ENCODE measurements at regions not wholly inside any gene's neighbourhood (a gene's known extent, or its start where the extent isn't known, plus 50 kb on each side); places are given as distances from the start of the nearest gene placed in this dataset.
"Not testable (repeated sequence)": the region's sequence is repeated elsewhere in the genome, so short reads cannot be mapped to it uniquely, and the experiment has no call there.

DNA sequence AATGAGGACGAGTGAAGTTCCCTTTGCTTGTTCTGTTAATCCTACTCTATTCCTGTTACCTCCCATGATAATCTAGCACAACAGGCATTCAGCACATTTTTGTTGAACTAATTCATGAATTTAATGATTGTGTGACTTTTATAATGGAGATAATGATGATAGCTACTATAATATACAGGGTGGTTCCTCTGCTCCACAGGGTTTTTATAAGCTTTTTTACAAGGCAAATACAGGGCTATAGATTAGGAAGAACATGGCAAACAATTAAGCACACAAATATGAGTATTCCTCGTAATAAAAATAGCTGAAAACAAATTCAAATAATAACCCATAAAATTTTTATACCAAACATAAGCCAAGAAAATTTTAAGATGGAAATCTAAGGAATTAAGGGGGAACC, 145.6 kb upstream of the TMTC1 start:
- no peak for FAIRE-seq

DNA sequence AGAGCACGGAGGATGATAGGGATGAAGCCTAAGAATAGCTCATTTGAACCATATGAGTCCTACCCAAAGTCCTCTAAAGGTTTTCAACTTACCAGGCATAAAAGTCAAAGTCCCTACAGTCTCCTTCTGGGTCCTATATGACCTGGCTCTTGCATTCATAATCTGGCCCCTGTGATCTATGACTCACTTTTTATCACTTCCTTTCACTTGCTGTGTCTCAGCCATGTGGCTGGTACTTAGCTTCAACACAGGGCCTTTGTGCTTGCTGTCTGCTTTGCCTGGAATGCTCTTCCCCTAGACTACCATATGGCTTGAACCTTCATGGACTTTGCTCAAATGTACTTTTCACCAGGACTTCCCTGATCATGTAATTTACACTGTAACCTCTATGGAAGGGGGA, 137.6 kb upstream of the TMTC1 start:
- FAIRE-seq = no peak

DNA sequence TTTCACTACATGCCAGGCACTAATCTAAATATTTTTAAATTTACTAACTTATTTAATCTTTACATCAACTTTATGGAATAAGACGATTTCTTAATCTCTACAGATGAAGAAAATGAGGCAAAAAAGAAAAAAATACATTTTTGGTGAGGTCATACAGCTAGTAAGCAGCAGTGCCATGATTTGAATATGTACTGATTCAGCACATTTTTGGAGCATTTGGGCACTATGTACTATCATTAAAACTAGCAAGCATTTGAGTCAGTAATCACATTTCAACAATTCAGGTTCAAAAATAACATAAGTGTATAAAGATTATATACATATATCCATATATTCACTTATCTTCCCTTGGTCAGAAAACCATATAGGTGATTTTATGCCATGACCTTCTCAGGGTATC, 124.4 kb upstream of the TMTC1 start:
- no peak for FAIRE-seq

DNA sequence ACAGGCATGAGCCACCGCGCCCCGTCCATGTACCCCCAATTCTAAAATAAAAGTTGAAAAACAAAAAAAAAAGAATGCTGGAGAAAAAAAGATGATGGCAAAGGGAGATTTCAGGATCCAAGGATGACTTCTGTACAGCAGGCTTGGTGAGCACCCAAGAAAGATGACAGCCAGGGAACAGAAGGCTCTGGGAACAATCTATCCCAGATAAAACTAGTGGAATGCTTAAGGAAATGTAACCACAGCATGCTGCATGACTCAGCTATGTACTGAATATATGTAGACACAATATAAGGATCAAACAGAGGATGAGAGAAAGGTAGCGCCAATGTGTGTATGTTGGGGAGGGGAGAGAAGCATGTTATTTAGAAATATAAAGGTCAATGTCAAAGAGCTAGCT, 123.7 kb upstream of the TMTC1 start:
- no peak for FAIRE-seq

DNA sequence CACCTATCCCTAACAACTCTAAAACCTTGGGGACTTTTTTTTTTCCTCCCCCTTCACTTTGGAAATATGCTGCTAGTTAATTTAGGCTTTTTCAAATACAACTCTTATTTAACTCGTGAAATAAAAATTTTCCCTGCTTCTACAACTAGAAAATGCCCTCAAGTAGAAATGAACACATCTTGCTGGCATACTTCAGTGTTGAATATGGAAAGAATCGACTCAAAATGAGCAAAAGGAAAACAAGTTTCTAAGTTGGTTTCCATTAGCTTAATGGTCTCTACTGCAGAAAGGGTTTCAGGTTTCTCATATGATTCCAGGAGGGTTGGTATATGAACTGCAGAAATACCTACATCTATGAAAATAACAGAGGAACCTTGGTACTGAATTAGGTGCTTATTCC, 118.3 kb upstream of the TMTC1 start:
- FAIRE-seq = no peak

DNA sequence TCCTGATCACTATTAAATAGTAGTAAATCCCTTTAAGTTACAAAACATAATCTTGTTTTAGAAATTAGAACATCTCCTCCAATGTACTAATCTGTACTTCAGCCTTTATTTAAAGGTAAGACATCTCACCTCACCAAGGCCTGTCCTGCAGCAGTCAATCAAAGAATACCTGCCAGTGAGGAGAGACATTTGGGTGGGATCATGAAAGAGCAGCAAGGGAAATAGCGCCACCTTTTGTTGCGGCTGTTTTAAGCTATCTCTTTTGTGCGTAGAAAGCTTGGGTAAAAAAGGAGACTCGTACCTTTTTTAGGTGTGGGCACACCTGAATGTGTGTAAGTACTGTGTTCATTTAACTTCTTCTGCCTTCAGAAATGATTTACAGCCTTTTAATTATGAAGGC, 117.8 kb upstream of the TMTC1 start:
- FAIRE-seq = no peak

DNA sequence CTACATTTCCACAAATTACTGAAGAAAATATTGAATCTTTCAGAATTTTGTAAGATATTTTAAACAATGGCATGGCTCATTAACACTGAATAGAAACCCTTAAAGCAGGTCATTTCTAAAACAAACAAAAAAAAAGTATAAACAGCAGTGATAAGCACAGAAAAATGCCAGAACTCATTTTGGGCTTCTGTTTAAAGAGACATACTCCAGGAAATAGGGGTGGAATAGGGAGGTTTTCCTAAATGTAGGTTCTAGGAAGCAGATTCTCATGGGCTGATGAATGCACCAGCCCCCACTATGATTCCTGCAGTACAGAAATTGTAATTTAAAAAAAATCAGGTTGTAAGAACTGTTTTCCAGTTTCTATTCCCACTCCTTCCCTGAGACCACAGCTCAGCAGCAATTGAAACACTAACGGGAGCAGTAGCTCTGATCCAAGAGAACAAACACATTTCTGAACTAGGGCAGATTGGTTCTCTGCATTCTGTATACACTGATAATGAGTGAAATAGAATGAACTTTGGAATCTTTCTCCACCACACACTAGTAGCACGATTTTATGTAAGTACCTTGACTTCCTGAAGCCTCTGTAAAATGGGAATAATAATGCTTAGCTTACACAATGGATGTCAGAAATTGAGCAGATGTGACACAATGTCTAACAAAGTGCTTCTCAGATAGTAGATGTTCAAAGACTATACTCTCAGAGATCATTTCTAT, 115.6 kb upstream of the TMTC1 start:
- FAIRE-seq = no peak

DNA sequence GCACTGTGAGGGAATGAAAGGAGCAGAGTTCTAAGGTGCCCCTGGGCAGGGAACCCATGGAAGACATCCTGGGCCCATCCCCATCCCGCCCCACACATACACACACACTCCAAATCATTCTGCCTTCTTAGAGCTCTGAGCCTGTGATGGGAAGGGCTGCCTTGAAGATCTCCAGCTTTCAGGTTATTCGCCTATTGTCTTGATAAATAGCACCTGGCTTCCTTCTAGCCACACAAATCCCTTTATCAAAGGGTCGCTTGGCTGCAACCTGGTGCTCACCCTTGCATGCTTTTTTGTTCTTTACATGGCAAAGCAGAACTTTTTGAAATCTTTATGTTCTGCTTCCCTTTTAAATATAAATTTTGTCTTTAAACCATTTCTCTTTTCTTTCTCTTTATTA, 112.2 kb upstream of the TMTC1 start:
- FAIRE-seq = no peak

DNA sequence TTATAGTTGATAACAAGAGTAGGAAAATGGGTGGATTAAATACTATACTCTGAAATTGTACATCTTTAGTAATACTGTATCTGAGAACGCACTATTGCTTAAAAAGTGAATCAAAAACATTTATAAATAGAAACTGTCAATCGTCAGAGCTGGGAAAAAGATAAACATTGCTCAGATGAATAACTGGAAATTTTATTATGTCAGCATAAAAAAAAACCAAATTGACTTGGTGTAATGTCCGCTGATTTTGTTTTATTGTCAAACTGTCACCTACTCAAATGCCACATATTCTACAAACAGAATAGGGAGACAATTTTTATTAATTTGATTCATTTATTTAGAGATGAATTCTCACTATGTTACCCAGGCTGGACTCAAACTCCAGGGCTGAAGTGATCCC, 109.3 kb upstream of the TMTC1 start:
- no peak for FAIRE-seq

DNA sequence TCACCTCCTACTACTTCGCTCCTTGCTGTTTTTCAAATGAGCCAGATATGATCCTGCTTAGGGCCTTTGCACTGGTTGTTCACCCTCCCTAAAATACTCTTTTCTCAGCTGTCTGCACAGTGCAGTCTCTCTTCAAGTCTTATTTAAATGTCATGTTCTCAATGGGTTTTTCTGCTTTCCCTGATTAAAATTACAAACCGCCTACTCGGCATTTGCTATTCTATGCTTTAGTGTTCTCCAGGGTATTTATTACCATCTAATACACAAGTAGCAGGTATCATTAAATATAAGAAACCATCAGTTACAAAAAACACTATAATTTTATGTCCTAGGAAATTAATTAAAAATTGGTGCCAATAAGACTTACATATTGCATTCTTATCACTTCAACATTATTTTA, 108.0 kb upstream of the TMTC1 start:
- no peak for FAIRE-seq

DNA sequence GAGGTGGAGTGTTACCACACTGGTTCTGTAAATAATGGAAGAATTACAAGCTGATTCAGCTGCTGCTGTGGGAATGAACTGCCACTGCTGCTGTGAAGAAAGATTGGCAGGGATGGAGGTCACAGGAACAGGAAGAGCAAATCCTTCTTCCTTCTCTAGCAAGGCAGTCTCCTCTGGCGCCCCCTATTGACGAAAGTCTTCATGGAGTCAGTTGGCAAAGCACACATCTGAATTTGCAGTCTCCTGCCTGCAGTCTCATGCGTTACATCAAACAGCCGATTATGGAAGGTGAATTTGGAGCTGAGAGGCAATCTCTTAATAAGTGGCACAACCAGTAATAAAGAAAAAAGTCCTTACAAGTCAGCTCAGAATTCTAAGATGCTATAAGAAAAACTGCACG, 106.0 kb upstream of the TMTC1 start:
- FAIRE-seq = no peak

DNA sequence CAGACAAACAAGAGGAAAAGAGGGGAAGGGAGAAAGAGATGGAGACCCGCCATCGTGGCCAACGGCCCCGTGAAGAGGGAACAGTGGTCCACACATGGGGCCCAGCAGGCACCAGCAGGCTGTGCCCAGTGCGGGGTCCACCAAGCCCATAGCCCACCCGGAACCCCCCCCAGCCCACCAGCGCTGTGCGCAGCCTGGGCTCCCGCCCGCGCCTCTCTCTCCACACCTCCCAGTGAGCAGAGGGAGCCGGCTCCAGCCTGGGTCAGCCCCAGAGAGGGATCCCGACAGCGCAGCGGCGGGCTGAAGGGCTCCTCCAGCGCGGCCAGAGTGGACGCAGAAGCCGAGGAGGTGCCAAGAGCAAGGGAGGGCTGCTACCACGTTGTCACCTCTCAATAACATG, 105.0 kb upstream of the TMTC1 start:
- no peak for FAIRE-seq

DNA sequence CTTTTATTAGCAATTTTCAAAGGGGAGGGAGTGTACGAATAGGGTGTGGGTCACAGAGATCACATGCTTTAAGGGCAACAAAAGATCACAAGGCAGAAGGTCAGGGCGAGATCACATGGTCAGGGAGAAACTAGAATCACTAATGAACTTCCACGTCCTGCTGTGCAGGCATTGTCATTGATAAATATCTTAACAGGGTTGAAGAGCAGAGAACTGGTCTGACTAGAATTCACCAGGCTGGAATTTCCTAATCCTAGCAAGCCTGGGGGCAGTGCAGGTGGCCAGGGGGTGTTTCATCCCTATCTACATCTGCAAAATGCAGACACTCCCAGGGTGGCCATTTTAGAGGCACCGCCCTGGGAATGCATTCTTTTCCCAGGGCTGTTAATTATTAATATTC, 101.2 kb upstream of the TMTC1 start:
- FAIRE-seq = not testable (repeated sequence)

DNA sequence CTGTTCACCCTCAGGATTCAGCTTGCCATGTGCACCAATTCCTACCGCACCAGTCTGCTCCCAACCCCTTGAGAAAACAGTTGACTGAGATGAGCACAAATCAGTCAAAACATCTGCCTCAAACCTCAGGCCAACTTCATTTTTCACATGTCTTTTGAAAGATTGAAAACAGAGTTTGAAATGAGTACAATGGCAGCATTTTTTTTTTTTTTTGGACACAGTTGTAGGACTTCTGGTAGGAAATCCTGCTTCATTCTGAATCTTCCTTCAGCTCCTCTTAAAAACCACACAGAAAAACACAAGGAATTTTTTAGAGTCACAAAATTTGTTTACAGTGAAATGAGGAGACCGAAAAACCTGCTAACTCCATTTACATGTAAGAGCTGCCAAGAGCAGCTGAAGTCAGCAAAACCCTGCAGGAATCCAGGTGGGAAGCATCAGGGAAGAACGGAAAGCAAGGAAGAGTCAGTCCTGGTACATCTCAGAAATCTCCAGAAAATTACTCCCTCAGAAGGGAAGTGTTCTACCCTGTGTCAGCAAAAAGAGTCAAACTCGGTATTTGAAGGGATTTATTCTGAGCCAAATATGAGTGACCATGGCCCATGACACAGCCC, 100.3 kb upstream of the TMTC1 start:
- FAIRE-seq = no peak

DNA sequence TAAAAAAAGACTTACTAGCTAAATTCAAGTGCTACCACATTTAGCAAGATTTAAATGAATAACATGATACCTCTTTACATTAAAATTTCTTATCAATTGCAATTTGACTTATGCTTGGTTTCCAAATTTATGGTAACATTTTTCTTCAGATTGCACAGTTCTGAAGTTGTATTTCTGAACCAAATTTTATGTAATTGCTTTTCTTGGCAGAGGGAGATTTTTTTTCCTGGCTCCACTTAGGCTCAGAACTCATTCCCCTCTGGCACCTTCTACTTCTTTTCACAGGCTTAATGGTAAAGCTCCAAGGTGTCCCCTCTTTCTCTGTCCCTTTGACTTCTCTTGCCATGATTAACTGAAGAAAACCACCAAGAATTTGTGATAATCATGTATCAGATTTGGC, 99.8 kb upstream of the TMTC1 start:
- no peak for FAIRE-seq

DNA sequence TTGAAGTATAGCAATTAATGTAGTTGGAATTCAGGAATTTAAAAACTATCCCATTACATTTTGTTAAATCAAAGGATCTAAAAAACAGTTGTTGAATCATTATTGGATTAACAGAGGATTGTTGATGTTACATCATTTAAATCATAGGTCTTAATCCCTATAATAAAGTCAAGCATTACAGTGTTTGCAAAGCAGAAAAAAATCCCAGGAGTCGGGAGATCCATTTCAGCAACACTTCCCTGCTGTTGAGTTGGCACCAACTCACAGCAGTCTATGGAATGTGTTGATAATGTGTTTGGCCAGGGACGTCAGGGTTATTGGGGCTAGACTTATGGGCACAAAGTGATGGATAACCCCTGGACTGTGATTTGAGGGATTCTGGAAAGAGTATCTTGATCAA, 99.1 kb upstream of the TMTC1 start:
- no peak for FAIRE-seq

DNA sequence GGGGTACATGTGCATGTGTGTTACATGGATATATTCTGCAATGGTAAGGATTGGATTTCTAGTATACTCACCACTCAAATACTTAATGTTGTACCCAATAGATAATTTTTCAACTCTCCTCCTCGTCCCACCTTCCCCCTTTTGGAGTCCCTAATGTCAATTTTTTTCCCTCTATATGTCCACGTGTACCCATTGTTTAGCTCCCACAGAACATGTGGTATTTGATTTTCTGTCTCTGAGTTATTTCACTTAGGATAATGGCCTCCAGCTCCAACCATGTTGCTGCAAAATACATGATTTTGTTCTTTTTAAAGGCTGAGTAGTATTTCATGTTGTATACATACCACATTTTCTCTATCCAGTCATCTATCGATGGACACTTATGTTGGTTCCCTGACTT, 97.2 kb upstream of the TMTC1 start:
- FAIRE-seq = no peak

DNA sequence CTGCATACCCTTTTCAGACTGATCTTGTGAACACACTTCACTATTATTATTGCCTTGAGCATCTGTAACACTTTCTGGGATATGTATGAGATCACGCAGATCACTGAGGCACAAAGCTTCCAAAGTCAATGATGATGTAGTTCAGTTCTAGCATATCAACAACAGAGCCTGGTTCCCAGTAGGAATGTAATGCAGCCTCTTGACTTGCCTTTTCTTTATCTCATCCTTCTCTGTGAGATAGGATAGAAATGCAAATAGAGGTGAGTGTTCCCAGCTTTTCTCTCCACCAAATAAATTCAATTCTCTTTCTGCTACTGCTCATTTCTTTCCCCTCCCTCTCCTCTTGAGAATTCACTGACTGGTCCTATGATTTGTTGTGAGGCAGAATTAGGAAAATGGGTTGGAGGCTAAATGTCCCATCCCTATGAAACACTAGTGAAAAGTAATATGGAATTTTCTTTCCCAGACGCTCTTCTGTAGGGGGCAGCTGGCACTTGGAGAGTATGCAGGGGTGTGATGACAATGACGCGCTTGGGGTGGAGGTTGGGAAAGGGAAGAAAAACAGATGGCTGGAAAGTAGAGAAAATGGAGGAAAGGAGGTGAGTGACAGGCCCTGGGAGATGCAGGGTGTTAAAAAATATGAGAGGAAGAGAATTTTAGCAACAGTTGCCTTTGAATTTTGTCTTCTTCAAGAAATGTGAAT, 96.0 kb upstream of the TMTC1 start:
- no peak for FAIRE-seq

DNA sequence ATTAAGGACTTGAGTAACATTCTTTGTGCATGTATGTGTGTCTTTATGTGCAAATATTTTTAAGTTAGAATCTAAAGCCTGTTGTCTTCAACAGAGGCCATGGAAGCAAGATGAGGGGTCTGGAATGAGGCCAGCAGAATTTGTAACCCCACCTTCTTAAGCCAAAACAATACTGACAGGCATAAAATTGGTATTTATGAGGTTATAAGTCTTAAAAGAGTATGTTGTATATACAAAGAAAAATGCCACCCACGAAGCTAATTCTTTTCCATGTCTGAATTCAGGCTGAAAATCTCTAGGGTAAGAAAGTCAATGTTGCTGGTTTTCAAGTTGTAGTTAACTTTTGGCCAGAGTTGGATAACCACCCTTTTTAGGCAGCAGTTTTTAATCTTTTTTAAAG, 86.2 kb upstream of the TMTC1 start:
- FAIRE-seq = no peak

DNA sequence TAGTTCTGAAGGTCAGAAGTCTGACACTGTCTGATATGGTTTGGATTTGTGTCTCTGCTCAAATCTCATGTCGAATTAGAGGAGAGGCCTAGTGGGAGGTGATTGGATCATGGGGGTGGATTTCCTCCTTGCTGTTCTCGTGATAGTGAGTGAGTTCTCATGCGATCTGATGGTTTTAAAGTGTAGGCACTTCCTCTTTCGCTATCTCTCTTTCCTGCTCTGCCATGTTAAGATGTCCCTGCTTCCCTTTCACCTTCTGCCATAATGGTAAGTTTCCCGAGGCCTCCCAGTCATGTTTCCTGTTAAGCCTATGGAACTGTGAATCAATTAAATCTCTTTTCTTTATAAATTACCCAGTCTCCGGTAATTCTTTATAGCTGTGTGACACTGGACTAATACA, 84.1 kb upstream of the TMTC1 start:
- FAIRE-seq = no peak

DNA sequence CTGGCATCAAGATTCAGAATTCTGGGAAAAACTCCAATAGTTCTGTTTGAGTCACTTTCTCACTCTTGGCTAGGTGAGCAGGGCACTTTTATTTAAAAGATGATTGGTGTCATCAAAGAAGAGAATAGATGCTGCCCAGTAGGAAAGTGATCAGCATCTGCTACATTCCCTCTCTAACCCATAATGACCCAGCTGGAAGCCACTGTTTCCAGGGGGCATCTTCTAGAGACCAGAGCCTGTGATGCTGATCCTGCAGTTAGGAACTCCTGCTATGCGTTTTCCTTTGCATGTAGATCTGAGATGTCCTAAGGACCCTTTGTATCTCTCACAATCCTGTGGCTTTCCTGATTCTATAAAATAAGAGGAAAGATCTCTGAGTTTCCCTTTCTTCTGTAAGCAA, 79.9 kb upstream of the TMTC1 start:
- FAIRE-seq = no peak

DNA sequence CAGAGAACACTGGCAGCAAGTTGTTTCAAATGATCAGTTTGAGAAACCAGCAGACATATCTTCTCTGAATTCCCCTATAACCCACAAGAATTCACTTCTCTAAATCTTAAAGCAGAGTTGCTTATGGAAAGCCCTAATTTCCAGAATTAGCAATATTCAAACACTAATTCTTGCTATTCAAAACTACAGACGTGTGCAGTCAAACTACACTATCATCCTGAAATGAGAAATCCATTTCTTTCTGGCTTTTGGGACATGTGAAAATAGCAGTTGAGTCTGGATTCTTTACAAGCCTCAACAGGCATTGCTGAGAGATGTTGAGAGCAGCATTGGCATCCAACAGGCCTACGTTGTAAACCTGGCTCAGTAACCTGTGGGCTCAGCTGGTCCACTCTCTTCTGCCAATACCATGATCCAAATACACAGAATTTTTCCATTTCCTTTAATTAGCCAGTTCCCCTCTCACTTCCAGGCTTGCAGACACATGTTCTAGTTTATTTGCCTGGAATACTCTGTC, 74.6 kb upstream of the TMTC1 start:
- FAIRE-seq = no peak

DNA sequence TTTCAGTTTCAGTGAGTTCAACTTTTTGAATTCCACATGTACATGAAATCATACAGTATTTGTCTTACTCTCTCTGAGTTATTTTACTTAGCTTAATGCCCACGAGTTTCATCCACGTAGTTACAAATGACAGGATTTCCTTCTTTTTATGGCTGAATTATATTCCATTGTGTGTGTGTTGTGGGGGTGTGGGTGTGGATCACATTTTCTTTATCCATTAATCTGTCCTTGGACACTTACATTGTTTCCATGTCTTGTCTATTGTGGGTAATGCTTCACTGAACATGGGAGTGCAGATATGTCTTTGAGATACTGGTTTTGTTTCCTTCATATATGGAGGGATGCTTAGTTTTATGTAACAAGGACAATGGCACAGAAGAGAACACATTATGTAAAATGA, 63.5 kb upstream of the TMTC1 start:
- no peak for FAIRE-seq

DNA sequence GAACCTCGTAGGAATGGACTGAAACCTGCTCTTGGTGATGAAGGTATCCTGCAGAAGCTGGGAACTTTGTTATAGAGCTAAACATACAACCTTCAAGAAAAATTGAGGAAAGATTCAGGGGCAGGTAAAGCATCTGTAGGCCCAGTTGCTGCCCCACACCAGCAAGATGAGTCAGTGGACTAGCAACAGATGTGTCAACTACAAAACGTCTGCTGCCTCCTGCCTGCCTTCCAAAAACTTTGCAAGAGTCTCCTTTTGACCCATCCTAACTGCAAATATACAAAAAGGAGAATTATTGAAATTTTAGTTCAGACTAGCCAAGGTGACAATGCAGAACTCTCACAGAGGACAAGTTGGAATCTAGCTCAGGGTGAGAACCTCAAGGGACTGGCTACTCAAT, 60.9 kb upstream of the TMTC1 start:
- FAIRE-seq = no peak
